Common myeloid progenitor, CD34-positive (primary cell): ENCODE measurements at regions not wholly inside any gene's neighbourhood (a gene's known extent, or its start where the extent isn't known, plus 50 kb on each side); places are given as distances from the start of the nearest gene placed in this dataset.

ENCODE experiments used
- CTCF ChIA-PET: fragments of 350-600 bp; sonication (Branson Sonifier 250); formaldehyde crosslinking; loops from one replicate; lab custom pipeline; 2021; ENCODE audit warnings: antibody characterized with exemption; lab: Charles Lee
- POLR2A ChIA-PET: fragments of 350-600 bp; sonication (Branson Sonifier 250); formaldehyde crosslinking; loops from one replicate; lab custom pipeline; 2021; ENCODE audit warnings: antibody characterized with exemption; lab: Charles Lee
- DNase-seq, 3 donors: peaks; one replicate each; pipeline versions ENCODE4 v3.0.0 to v3.0.0-alpha.2; 2013
- H3K27ac ChIP-seq, 2 experiments: 1 replicate in 1 of 2; 2 replicates in 1 of 2; pipeline ENCODE4 v1.7.0; 2013; ENCODE audit warnings: inconsistent platforms in 2 of 2, low read length in 2 of 2, mild to moderate bottlenecking in 2 of 2, low read depth in 1 of 2, moderate library complexity in 1 of 2; ENCODE audit not compliant: severe bottlenecking in 2 of 2, insufficient read depth in 1 of 2, poor library complexity in 1 of 2
- H3K27me3 ChIP-seq, 5 experiments: replicated peaks in 2 of 5; 1 replicate in 3 of 5; 2 replicates in 2 of 5; pipeline versions ENCODE4 v1.6.1 to v1.7.0; 2013; ENCODE audit warnings: low read length in 4 of 5, mild to moderate bottlenecking in 2 of 5, moderate library complexity in 2 of 5, inconsistent platforms in 1 of 5; ENCODE audit not compliant: insufficient read depth in 5 of 5, control insufficient read depth in 4 of 5
- H3K36me3 ChIP-seq, 4 experiments: 1 replicate in 2 of 4; 2 replicates in 2 of 4; pipeline versions ENCODE4 v1.6.1 to v1.7.0; 2013; ENCODE audit warnings: low read length in 3 of 4, control low read depth in 1 of 4, mild to moderate bottlenecking in 1 of 4; ENCODE audit not compliant: control insufficient read depth in 4 of 4, insufficient read depth in 4 of 4
- H3K4me1 ChIP-seq, 4 experiments: 1 replicate in 3 of 4; 2 replicates in 1 of 4; pipeline versions ENCODE4 v1.6.1 to v1.7.1; 2013; ENCODE audit warnings: low read length in 3 of 4, mild to moderate bottlenecking in 3 of 4, control low read depth in 1 of 4, inconsistent platforms in 1 of 4, moderate library complexity in 1 of 4; ENCODE audit not compliant: control insufficient read depth in 4 of 4, insufficient read depth in 4 of 4; ENCODE audit errors: control extremely low read depth in 1 of 4
- H3K4me3 ChIP-seq, 7 experiments: 1 replicate in 4 of 7; 2 replicates in 3 of 7; pipeline versions ENCODE4 v1.5.1 to v1.7.0; 2013; ENCODE audit warnings: mild to moderate bottlenecking in 7 of 7, low read length in 6 of 7, moderate library complexity in 6 of 7, inconsistent platforms in 2 of 7, low read depth in 2 of 7, control low read depth in 1 of 7; ENCODE audit not compliant: insufficient read depth in 4 of 7, control insufficient read depth in 1 of 7; ENCODE audit errors: extremely low read depth in 1 of 7
- H3K9me3 ChIP-seq, 5 experiments: 1 replicate in 4 of 5; 2 replicates in 1 of 5; pipeline versions ENCODE4 v1.6.1 to v1.7.1; 2013; ENCODE audit warnings: low read length in 4 of 5, mild to moderate bottlenecking in 2 of 5, inconsistent platforms in 1 of 5, low read depth in 1 of 5, moderate library complexity in 1 of 5; ENCODE audit not compliant: control insufficient read depth in 4 of 5, insufficient read depth in 2 of 5; ENCODE audit errors: control extremely low read depth in 1 of 5
- WGBS: methylation state at CpG from one replicate; pipeline ENCODE4 v1.1.5; 2013; ENCODE audit not compliant: insufficient coverage; 5-methylcytosine and 5-hydroxymethylcytosine counted together

DNA sequence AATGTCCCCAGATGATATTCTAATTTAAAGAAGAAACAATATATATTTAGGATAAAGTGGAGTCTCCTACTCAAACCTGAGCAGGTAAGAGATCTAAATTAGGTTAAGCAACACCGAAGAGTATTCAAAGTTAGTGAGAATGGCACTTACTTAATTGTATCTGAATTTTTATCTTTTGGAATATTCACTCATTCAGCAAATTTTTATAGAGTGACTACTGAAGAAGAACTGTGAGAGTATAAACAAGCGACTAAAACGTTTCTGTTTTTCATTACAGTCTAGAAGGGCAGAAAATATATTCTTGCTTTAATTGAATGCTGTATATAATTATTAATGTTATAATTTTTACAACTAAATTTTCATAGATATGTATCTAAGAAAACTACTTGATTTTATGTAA is 567.7 kb upstream of the TBL1XR1 start:
- no peaks in the 10 kb centered on the region for H3K27me3 ChIP-seq
- no peak overlapping the region for H3K4me3 ChIP-seq
- no peaks in the 10 kb centered on the region for H3K36me3 ChIP-seq
- DNase-seq, result no peak
- CTCF ChIA-PET, result no interaction called here
- POLR2A ChIA-PET, result no interaction called here
- no peak overlapping the region for H3K27ac ChIP-seq
- no CpG with 5 or more reads among the region's 3 CpGs for WGBS
- no peaks in the 10 kb centered on the region for H3K4me1 ChIP-seq
- peaks cover 3 to 14% (median 5%) of the 10 kb centered on the region in 5 experiments for H3K9me3 ChIP-seq

DNA sequence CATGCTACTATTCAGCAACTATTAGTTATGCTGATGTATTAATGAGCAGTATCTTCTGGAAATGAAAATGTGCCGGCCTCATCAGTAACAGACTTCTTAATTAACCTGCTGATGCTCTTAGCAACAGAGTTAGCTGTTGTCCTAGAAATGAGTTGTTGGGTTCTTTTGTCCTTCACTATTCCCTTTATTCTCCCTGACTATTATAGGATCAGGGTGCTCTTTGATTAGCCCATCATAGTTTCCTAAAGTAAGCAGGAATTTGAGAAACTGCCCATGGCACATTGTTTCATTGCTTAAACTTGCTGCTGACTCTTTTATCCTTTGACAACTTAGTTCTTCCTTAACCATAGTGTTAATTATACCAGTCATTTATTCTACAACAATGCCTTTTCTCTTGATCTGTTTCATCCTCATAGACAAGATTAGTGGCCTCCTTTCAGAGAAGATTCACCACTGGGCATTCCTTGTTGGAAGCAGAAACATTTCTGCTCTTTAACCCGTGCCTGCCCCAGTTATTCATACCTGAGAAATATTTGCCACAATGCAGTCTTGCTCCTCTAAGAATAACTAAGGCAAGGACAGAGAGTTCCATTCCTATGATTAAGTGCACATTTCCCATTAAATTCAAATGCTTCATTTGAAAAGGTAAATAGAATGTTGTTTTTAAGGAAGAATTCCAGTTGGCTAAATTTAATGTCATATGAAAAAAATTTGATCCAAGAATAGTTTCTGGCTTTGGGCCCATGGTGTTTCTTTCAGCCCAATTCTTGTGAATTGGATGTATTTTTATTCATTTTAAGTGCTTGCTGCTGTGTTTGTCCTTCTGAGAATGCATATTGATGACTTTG is 573.3 kb upstream of the TBL1XR1 start:
- Histone ChIP-seq H3K9me3 (peaks cover 3 to 14% (median 5%) of the 10 kb centered on the region in 5 experiments), H3K27ac (no peak overlapping the region), H3K27me3 (no peaks in the 10 kb centered on the region), H3K4me3 (no peak overlapping the region), H3K36me3 (no peaks in the 10 kb centered on the region), H3K4me1 (no peaks in the 10 kb centered on the region)
- WGBS, result 86% methylated on average over 1 of the region's 2 CpGs
- no peak for DNase-seq
- POLR2A ChIA-PET, result no interaction called here
- CTCF ChIA-PET, result interaction anchor here (1.0 kb wide), 1 partner anchor 10 kb away, joined by 3 read pairs; no protein-coding TSS in a partner anchor

DNA sequence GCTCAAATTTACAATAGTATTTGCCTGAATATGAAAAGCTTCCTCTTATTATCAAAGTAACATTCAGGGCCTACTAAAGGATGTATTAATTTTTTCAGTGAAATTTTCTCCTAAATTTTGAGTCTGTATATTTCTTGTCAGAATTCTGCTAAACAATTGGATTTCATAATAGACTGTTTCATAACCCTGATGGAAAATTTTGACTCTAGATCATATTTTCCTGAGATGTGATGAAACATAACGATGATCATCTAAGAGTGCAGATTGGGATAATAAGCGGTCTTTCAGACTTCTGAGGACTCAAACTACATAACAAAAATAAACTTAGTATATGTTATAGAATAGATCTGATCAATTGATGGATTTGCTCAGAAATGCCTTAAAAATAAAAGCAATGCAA is 574.5 kb upstream of the TBL1XR1 start:
- H3K27me3 ChIP-seq, result no peaks in the 10 kb centered on the region
- ChIA-PET POLR2A (no interaction called here), CTCF (no interaction called here)
- no peak overlapping the region for H3K4me3 ChIP-seq
- H3K36me3 ChIP-seq, result no peaks in the 10 kb centered on the region
- H3K9me3 ChIP-seq, result peaks cover 3 to 14% (median 5%) of the 10 kb centered on the region in 5 experiments
- peaks cover 0 to 4% (median under 1%) of the 10 kb centered on the region in 4 experiments for H3K4me1 ChIP-seq
- no peak for DNase-seq
- WGBS, result no CpG with 5 or more reads among the region's 2 CpGs
- no peak overlapping the region for H3K27ac ChIP-seq

DNA sequence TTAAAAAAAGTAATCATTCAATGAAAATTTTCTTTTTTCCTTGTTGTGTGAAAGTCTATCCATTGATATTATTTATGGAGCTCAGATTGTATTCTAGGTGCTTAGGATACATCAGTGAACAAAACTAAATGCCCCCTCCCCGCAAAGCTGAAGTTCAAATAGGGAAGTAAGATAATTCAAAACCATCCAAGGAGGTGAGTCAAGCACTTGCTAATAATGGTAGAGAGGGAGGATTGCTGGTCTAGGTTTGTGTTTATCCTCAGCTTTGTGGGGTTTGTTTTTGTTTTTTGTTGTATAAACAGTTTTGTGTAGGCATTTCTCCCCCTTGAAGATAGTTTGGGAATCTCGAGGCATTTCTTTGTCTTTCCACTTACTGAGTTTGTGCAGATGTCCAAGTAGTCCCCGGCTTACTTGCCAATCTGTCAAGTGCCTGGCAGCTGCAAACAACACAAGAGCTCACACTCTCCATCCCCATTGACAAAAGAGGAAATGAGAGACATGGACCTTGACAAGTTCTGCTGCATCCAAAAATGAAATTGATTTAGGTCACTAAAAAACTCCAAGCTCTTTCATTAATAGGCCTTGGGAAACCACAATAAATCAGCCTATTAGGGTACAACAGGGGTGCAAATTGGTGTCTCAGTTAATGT is 575.8 kb upstream of the TBL1XR1 start:
- H3K9me3 ChIP-seq, result peaks cover 3 to 11% (median 5%) of the 10 kb centered on the region in 5 experiments
- no peaks in the 10 kb centered on the region for H3K27me3 ChIP-seq
- WGBS, result 100% methylated on average over 1 of the region's 3 CpGs
- peak in 2 of 3 donors; percentile 14 to 15 for DNase-seq
- H3K27ac ChIP-seq, result no peak overlapping the region
- ChIA-PET POLR2A (no interaction called here), CTCF (no interaction called here)
- H3K4me1 ChIP-seq, result peaks cover 0 to 6% (median 1%) of the 10 kb centered on the region in 4 experiments
- H3K4me3 ChIP-seq, result no peak overlapping the region
- H3K36me3 ChIP-seq, result no peaks in the 10 kb centered on the region

DNA sequence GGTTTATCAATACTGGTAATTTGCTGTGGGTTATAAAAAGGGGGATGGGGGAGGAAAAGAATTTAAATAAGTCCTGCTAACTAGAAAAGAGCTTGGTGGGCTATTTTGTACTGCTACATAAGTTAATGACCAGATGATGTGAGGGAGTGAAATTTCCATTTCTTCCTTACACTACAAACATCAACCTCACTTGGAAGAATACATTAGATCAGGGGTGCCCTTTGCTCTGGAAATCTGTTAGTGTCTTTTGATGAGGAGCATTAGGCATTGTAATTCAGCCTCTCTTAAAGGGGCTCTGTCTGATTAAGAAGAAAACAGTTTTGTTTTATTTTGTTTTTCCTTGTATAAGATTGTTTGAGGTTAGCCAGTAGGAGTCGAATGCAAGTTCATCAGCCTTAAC is 576.4 kb upstream of the TBL1XR1 start:
- Histone ChIP-seq H3K36me3 (no peaks in the 10 kb centered on the region), H3K27ac (no peak overlapping the region), H3K4me1 (peaks cover 0 to 11% (median 4%) of the 10 kb centered on the region in 4 experiments), H3K4me3 (no peak overlapping the region), H3K27me3 (no peaks in the 10 kb centered on the region), H3K9me3 (peaks cover 0 to 6% (median 2%) of the 10 kb centered on the region in 5 experiments)
- ChIA-PET CTCF (no interaction called here), POLR2A (no interaction called here)
- no CpG with 5 or more reads among the region's 1 CpG for whole genome bisulfite sequencing
- no peak for DNase-seq

DNA sequence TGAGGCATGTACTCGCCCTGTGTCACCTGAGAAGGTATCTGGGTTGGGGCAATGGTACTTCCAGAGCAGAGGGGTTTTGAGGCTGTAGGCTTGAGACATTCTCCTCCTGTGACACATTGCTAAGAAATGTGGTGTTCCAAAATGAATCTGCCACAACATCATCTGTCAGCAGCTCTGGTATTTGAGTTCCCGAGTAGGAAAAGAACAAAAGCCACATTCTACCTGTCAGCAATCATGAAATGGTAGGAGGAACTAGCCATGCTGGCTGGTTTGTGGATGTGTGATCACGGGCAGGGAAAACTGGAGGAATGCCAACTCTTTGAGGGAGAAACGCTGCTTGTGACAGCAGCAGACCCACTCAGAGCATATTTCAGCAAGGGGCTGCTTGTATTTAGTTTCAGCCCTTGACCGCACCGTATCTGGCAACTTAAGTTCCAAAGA is 579.4 kb upstream of the TBL1XR1 start:
- ChIA-PET CTCF (interaction anchor here (1.5 kb wide), 1 partner anchor 9 kb away, joined by 4 read pairs; no protein-coding TSS in a partner anchor), POLR2A (interaction anchor here (0.8 kb wide), 1 partner anchor 51 kb away, joined by 3 read pairs; no protein-coding TSS in a partner anchor)
- 58% methylated on average over 6 of the region's 6 CpGs for WGBS
- peaks cover 0 to 24% (median 13%) of the 10 kb centered on the region in 4 experiments for H3K4me1 ChIP-seq
- no peak overlapping the region for H3K27ac ChIP-seq
- H3K9me3 ChIP-seq, result no peaks in the 10 kb centered on the region
- DNase-seq, result peak in 2 of 3 donors; percentile 10 to 19
- no peak overlapping the region for H3K4me3 ChIP-seq
- no peaks in the 10 kb centered on the region for H3K36me3 ChIP-seq
- no peaks in the 10 kb centered on the region for H3K27me3 ChIP-seq
